Gastroesophageal sphincter (tissue), 3 donors: ENCODE measurements at regions not wholly inside any gene's neighbourhood (a gene's known extent, or its start where the extent isn't known, plus 50 kb on each side); places are given as distances from the start of the nearest gene placed in this dataset.
"Not testable (repeated sequence)": the region's sequence is repeated elsewhere in the genome, so short reads cannot be mapped to it uniquely, and the experiment has no call there.

Experiments used
- CTCF ChIP-seq, 4 experiments: fragments of 200-600 bp in 2 of 4; fragments of 450-650 bp in 2 of 4; sonication (generic) in 1 of 4; IDR thresholded peaks; one replicate each; pipeline ENCODE4 v1.5.1; 2017 to 2019; ENCODE audit warnings: antibody characterized with exemption in 4 of 4, mild to moderate bottlenecking in 2 of 4, moderate library complexity in 2 of 4
- EP300 ChIP-seq: sonication (generic); formaldehyde crosslinking; IDR thresholded peaks from one replicate; pipeline ENCODE4 v1.6.1; 2017; ENCODE audit warnings: antibody characterized with exemption, mild to moderate bottlenecking
- POLR2A ChIP-seq, 2 donors: fragments of 450-650 bp; IDR thresholded peaks; one replicate each; pipeline ENCODE4 v1.6.1; 2017; ENCODE audit warnings: antibody characterized with exemption in 2 of 2, mild to moderate bottlenecking in 2 of 2, moderate library complexity in 1 of 2

- not testable (repeated sequence) for TF ChIP-seq CTCF (IDR thresholded peaks at IDR 0.05); EP300; POLR2A (IDR thresholded peaks at IDR 0.05)
Measured at GRCh38 chr18:60018134-60018533, 118.3 kb downstream of the PMAIP1 start.
